BJ (cell line): ENCODE measurements at regions not wholly inside any gene's neighbourhood (a gene's known extent, or its start where the extent isn't known, plus 50 kb on each side); places are given as distances from the start of the nearest gene placed in this dataset.

ENCODE experiments used
- CTCF ChIA-PET: fragments of 350-600 bp; formaldehyde crosslinking; extraction: SDS; loops from one replicate; lab custom pipeline; 2021; ENCODE audit warnings: antibody characterized with exemption, inconsistent platforms; lab: Yijun Ruan, JAX
- POLR2A ChIA-PET: fragments of 300-600 bp; sonication (Branson Sonifier 250); formaldehyde crosslinking; extraction: SDS; loops from one replicate; lab custom pipeline; 2021; ENCODE audit warnings: antibody characterized with exemption; lab: Charles Lee
- DNase-seq: peaks from one replicate; pipeline ENCODE4 v3.0.0-alpha.2; 2011; ENCODE audit warnings: low read depth
- H3K27me3 ChIP-seq: 2 replicates; pipeline ENCODE4 v1.6.0; 2011; ENCODE audit warnings: low read length; ENCODE audit not compliant: control insufficient read depth, insufficient read depth
- H3K36me3 ChIP-seq: 2 replicates; pipeline ENCODE4 v1.5.1; 2011; ENCODE audit warnings: low read length; ENCODE audit not compliant: control insufficient read depth, insufficient read depth
- H3K4me3 ChIP-seq: 2 replicates; pipeline ENCODE4 v1.5.1; 2011; ENCODE audit warnings: low read depth, mild to moderate bottlenecking, control low read depth, low read length
- CTCF ChIP-seq: IDR thresholded peaks from 2 replicates; pipeline ENCODE4 v1.5.1; 2011; ENCODE audit warnings: low read depth, mild to moderate bottlenecking, control low read depth, inconsistent platforms, low read length, moderate library complexity; ENCODE audit not compliant: insufficient read depth

- no peak for TF ChIP-seq CTCF
- ChIA-PET CTCF (no interaction called here), POLR2A (no interaction called here)
- Histone ChIP-seq H3K4me3 (no peak overlapping the region), H3K36me3 (no peaks in the 10 kb centered on the region), H3K27me3 (no peaks in the 10 kb centered on the region)
- DNase-seq = no peak
These were observed 361.0 kb upstream of the NECTIN3 start for GRCh38 chr3:110710603-110711002.

DNA sequence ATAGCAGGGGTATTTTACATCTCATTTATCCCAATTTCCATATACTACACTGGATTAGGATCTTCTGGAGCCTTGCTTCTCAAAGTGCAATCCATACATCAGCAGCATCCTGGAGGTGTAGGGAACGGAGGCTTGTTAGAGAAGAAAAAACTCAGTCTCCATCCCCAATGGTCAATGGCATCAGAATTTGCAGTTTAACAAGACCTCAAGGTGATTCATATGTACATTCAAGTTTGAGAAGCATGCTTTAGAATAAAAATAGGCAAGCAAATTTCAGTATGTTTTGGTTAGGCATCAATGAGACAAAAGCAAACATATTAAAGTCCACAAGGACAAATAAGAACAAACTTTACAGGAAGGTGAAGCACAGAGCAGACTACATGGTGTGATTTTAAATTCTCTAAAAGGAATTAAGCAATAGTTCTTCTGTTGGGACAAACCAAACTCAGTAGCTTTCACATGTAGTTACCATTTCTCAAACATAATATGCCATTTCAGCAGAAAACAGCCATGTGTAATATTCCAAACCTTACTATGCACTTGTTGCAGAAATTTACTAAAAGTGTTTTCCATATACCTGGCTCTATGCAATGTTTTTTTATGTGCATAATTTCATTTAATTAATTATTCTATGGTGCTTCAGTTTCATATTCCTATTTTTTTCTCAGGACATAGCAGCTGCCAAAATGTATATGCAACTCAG, 360.3 kb upstream of the NECTIN3 start:
- CTCF ChIA-PET = no interaction called here
- no peak for DNase-seq
- no peaks in the 10 kb centered on the region for H3K36me3 ChIP-seq
- TF ChIP-seq CTCF = no peak
- POLR2A ChIA-PET = no interaction called here
- H3K27me3 ChIP-seq = no peaks in the 10 kb centered on the region
- H3K4me3 ChIP-seq = no peak overlapping the region

GRCh38 chr3:110711851-110712516, 359.6 kb upstream of the NECTIN3 start:
- no peaks in the 10 kb centered on the region for H3K36me3 ChIP-seq
- DNase-seq = no peak
- H3K4me3 ChIP-seq = no peak overlapping the region
- CTCF ChIA-PET = no interaction called here
- POLR2A ChIA-PET = no interaction called here
- no peak for TF ChIP-seq CTCF
- no peaks in the 10 kb centered on the region for H3K27me3 ChIP-seq

GRCh38 chr3:110727056-110727455, 344.6 kb upstream of the NECTIN3 start:
- Histone ChIP-seq H3K27me3 (no peaks in the 10 kb centered on the region), H3K4me3 (no peak overlapping the region), H3K36me3 (no peaks in the 10 kb centered on the region)
- TF ChIP-seq CTCF = no peak
- ChIA-PET POLR2A (no interaction called here), CTCF (no interaction called here)
- no peak for DNase-seq

DNA sequence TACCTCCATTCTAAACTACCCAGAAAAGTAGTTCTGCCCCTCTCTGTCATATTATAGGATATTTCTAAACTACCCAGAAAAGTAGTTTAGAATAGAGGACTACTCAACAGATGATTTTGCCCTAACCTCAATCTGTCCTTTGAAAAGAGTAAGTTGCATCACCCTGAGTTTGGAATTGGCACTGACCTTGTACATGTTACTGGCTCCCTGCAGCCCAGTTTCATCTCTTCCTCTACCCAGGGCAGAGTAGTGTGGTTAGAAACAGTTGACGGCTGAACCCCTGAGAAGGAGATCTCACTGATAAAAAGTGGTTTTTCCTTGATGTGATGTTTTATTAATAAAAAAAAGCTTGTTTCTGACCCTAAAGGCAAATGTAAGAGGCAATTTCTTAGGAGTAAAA, 340.5 kb upstream of the NECTIN3 start:
- no peaks in the 10 kb centered on the region for H3K27me3 ChIP-seq
- TF ChIP-seq CTCF = no peak
- ChIA-PET POLR2A (no interaction called here), CTCF (no interaction called here)
- H3K36me3 ChIP-seq = no peaks in the 10 kb centered on the region
- H3K4me3 ChIP-seq = no peak overlapping the region
- no peak for DNase-seq
